NCI-H510A treated with DMSO at 0.1 percent for 48 hours (cell line): ENCODE measurements at regions not wholly inside any gene's neighbourhood (a gene's known extent, or its start where the extent isn't known, plus 50 kb on each side); places are given as distances from the start of the nearest gene placed in this dataset.
"Not testable (repeated sequence)": the region's sequence is repeated elsewhere in the genome, so short reads cannot be mapped to it uniquely, and the experiment has no call there.

Experiments used
- DNase-seq: peaks from one replicate; lab custom pipeline; 2025; lab: John Stamatoyannopoulos, UW

- not testable (repeated sequence) for DNase-seq
Observed at GRCh38 chr6:84821314-84821713, 56.9 kb upstream of the TBX18 start.

GRCh38 chr6:84816741-84817140 lies 52.3 kb upstream of the TBX18 start:
- DNase-seq = no peak

- DNase-seq = no peak
Observed at GRCh38 chr6:84815896-84816735, 51.7 kb upstream of the TBX18 start.
